ENCODE measurements at regions not wholly inside any gene's neighbourhood (a gene's known extent, or its start where the extent isn't known, plus 50 kb on each side); places are given as distances from the start of the nearest gene placed in this dataset.

GRCh38 chr5:145280806-145281205, 554.3 kb downstream of the PRELID2 start:
- TF ChIP-seq RAD21 (IDR thresholded peaks at IDR 0.05; ENCODE audit: low read length), result no peak
- no peak for TF ChIP-seq CTCF (conservative IDR thresholded peaks at IDR 0.05; ENCODE audit: low read depth, low read length)
- TF ChIP-seq MAFK (IDR thresholded peaks at IDR 0.05; ENCODE audit: low read depth, low read length), result no peak
- TF ChIP-seq POLR2A (IDR thresholded peaks at IDR 0.05; ENCODE audit: low read depth, low read length), result no peak
- no peak for TF ChIP-seq CEBPB (IDR thresholded peaks at IDR 0.05; ENCODE audit: low read depth, low read length)
- no peak for TF ChIP-seq MXI1 (IDR thresholded peaks at IDR 0.05; ENCODE audit: borderline replicate concordance, low read depth, low read length)
- no peak for TF ChIP-seq RCOR1 (IDR thresholded peaks at IDR 0.05; ENCODE audit: insufficient replicate concordance, low read length)
- TF ChIP-seq BHLHE40 (IDR thresholded peaks at IDR 0.05; ENCODE audit: low read depth, low read length), result no peak
- TF ChIP-seq MAZ (IDR thresholded peaks at IDR 0.05; ENCODE audit: borderline replicate concordance, low read depth, low read length), result no peak
- no peak for TF ChIP-seq RFX5 (IDR thresholded peaks at IDR 0.05; ENCODE audit: low read depth, low read length)
- TF ChIP-seq ELK1 (IDR thresholded peaks at IDR 0.05; ENCODE audit: borderline replicate concordance, low read depth, low read length), result no peak
- TF ChIP-seq SMC3 (IDR thresholded peaks at IDR 0.05; ENCODE audit: low read depth, low read length), result no peak
- TF ChIP-seq CHD1 (IDR thresholded peaks at IDR 0.05; ENCODE audit: low read depth, low read length), result no peak
- TF ChIP-seq FOS (IDR thresholded peaks at IDR 0.05; ENCODE audit: low read depth, low read length), result no peak

All from IMR-90 (cell line).